ENCODE measurements at regions not wholly inside any gene's neighbourhood (a gene's known extent, or its start where the extent isn't known, plus 50 kb on each side); places are given as distances from the start of the nearest gene placed in this dataset.

DNA sequence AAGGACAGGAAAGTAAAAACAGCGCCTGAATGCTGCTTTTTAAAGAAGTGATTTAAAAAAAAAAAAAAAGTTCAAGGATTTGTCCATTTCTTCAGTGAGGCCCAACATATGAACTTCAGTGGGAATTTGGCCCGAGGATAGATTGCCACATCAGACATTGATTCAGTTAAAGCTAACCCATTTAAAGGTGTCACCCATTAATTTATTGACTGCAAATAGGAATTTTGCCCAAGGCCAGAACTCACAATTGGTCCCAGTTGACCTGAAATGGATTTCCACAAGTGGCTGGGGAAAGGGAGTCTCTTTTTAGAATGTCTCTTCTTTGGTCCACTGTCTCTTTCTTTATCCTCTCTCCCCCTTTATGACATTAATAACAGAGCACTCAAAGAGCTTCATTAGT is 86.5 kb upstream of the RPL34 start:
- Histone ChIP-seq H3K9me3 (no peaks in the 10 kb centered on the region), H3K4me1 (peaks cover 14% of the 10 kb centered on the region; the same call in 1 of the 2 replicates), H3K4me3 (ENCODE audit: low read depth, low read length) (no peak overlapping the region), H3K27me3 (replicated peaks; ENCODE audit: control insufficient read depth, insufficient read depth, low read length) (no peaks in the 10 kb centered on the region), H3K36me3 (ENCODE audit: control insufficient read depth, insufficient read depth, low read length) (no peaks in the 10 kb centered on the region)
- H3K9me3 Mint-ChIP-seq (ENCODE audit: unreplicated experiment) = no peaks in the 10 kb centered on the region
- TF ChIP-seq, protein P1, sequence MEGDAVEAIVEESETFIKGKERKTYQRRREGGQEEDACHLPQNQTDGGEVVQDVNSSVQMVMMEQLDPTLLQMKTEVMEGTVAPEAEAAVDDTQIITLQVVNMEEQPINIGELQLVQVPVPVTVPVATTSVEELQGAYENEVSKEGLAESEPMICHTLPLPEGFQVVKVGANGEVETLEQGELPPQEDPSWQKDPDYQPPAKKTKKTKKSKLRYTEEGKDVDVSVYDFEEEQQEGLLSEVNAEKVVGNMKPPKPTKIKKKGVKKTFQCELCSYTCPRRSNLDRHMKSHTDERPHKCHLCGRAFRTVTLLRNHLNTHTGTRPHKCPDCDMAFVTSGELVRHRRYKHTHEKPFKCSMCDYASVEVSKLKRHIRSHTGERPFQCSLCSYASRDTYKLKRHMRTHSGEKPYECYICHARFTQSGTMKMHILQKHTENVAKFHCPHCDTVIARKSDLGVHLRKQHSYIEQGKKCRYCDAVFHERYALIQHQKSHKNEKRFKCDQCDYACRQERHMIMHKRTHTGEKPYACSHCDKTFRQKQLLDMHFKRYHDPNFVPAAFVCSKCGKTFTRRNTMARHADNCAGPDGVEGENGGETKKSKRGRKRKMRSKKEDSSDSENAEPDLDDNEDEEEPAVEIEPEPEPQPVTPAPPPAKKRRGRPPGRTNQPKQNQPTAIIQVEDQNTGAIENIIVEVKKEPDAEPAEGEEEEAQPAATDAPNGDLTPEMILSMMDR (IDR thresholded peaks at IDR 0.05; ENCODE audit: insufficient read depth in 1 of 2, low read depth in 1 of 2, low read length in 1 of 2, severe bottlenecking in 1 of 2, unreplicated experiment in 1 of 2) = no peak
- intact Hi-C loops (cut with micrococcal nuclease; ENCODE audit: unreplicated experiment) = no loop called here
- H3K36me3 Mint-ChIP-seq (ENCODE audit: insufficient read depth, unreplicated experiment) = no peaks in the 10 kb centered on the region
- no peak overlapping the region for H3K4me3 Mint-ChIP-seq (ENCODE audit: unreplicated experiment)
- H3K27ac Mint-ChIP-seq (ENCODE audit: unreplicated experiment) = no peak overlapping the region
- POLR2A ChIA-PET = no interaction called here
- H3K27me3 Mint-ChIP-seq (ENCODE audit: insufficient read depth, unreplicated experiment) = no peaks in the 10 kb centered on the region
- no TSS peak for BruUV-seq (replicated peaks)
- no peak for DNase-seq
- CTCF ChIA-PET = interaction anchor here (0.6 kb wide), 1 partner anchor 9 kb away, joined by 3 read pairs; no protein-coding TSS in a partner anchor
- H3K4me1 Mint-ChIP-seq (ENCODE audit: low read depth, unreplicated experiment) = peaks cover 9% of the 10 kb centered on the region

GRCh38 chr4:108533245-108533844 is 87.0 kb upstream of the RPL34 start:
- Mint-ChIP-seq H3K27me3 (ENCODE audit: insufficient read depth, unreplicated experiment) (peaks cover 2% of the 10 kb centered on the region), H3K9me3 (ENCODE audit: unreplicated experiment) (no peaks in the 10 kb centered on the region), H3K4me3 (ENCODE audit: unreplicated experiment) (no peak overlapping the region), H3K4me1 (ENCODE audit: low read depth, unreplicated experiment) (peaks cover 9% of the 10 kb centered on the region), H3K27ac (ENCODE audit: unreplicated experiment) (no peak overlapping the region), H3K36me3 (ENCODE audit: insufficient read depth, unreplicated experiment) (no peaks in the 10 kb centered on the region)
- BruUV-seq (replicated peaks) = no TSS peak
- intact Hi-C loops (cut with micrococcal nuclease; ENCODE audit: unreplicated experiment) = no loop called here
- POLR2A ChIA-PET = no interaction called here
- no peak overlapping the region for H3K4me3 ChIP-seq (ENCODE audit: low read depth, low read length)
- TF ChIP-seq, protein P1 (IDR thresholded peaks at IDR 0.05; ENCODE audit: insufficient read depth in 1 of 2, low read depth in 1 of 2, low read length in 1 of 2, severe bottlenecking in 1 of 2, unreplicated experiment in 1 of 2) = no peak
- no peaks in the 10 kb centered on the region for H3K9me3 ChIP-seq
- peaks cover 14% of the 10 kb centered on the region; the same call in 1 of the 2 replicates for H3K4me1 ChIP-seq
- CTCF ChIA-PET = no interaction called here
- no peaks in the 10 kb centered on the region for H3K36me3 ChIP-seq (ENCODE audit: control insufficient read depth, insufficient read depth, low read length)
- no peak for DNase-seq
- no peaks in the 10 kb centered on the region for H3K27me3 ChIP-seq (replicated peaks; ENCODE audit: control insufficient read depth, insufficient read depth, low read length)

GRCh38 chr4:108532738-108533137 is 87.6 kb upstream of the RPL34 start:
- ChIA-PET POLR2A (no interaction called here), CTCF (no interaction called here)
- Mint-ChIP-seq H3K36me3 (ENCODE audit: insufficient read depth, unreplicated experiment) (no peaks in the 10 kb centered on the region), H3K27ac (ENCODE audit: unreplicated experiment) (no peak overlapping the region), H3K4me3 (ENCODE audit: unreplicated experiment) (no peak overlapping the region), H3K9me3 (ENCODE audit: unreplicated experiment) (no peaks in the 10 kb centered on the region), H3K4me1 (ENCODE audit: low read depth, unreplicated experiment) (peaks cover 9% of the 10 kb centered on the region), H3K27me3 (ENCODE audit: insufficient read depth, unreplicated experiment) (peaks cover 6% of the 10 kb centered on the region)
- Histone ChIP-seq H3K4me1 (peaks cover 14% of the 10 kb centered on the region; the same call in 1 of the 2 replicates), H3K9me3 (no peaks in the 10 kb centered on the region), H3K4me3 (ENCODE audit: low read depth, low read length) (no peak overlapping the region), H3K36me3 (ENCODE audit: control insufficient read depth, insufficient read depth, low read length) (no peaks in the 10 kb centered on the region), H3K27me3 (replicated peaks; ENCODE audit: control insufficient read depth, insufficient read depth, low read length) (no peaks in the 10 kb centered on the region)
- DNase-seq = no peak
- BruUV-seq (replicated peaks) = no TSS peak
- intact Hi-C loops (cut with micrococcal nuclease; ENCODE audit: unreplicated experiment) = no loop called here
- TF ChIP-seq, protein P1 (IDR thresholded peaks at IDR 0.05; ENCODE audit: insufficient read depth in 1 of 2, low read depth in 1 of 2, low read length in 1 of 2, severe bottlenecking in 1 of 2, unreplicated experiment in 1 of 2) = no peak

Data from Caco-2 (cell line).